OCI-LY1 (cell line): ENCODE measurements at regions not wholly inside any gene's neighbourhood (a gene's known extent, or its start where the extent isn't known, plus 50 kb on each side); places are given as distances from the start of the nearest gene placed in this dataset.

ENCODE experiments used
- CTCF ChIP-seq: fragments of 200-600 bp; sonication (generic), shearing (Covaris generic); IDR thresholded peaks from 2 replicates; pipeline ENCODE4 v1.5.1; 2017; ENCODE audit warnings: mild to moderate bottlenecking, antibody characterized with exemption, low read length, moderate library complexity, mixed read lengths
- EZH2 ChIP-seq: fragments of 200-600 bp; sonication (generic), shearing (Covaris generic); IDR thresholded peaks from 2 replicates; pipeline ENCODE4 v1.8.0; 2017; ENCODE audit warnings: borderline replicate concordance, mixed run types, mild to moderate bottlenecking, antibody characterized with exemption, low read length, moderate library complexity, mixed read lengths

DNA sequence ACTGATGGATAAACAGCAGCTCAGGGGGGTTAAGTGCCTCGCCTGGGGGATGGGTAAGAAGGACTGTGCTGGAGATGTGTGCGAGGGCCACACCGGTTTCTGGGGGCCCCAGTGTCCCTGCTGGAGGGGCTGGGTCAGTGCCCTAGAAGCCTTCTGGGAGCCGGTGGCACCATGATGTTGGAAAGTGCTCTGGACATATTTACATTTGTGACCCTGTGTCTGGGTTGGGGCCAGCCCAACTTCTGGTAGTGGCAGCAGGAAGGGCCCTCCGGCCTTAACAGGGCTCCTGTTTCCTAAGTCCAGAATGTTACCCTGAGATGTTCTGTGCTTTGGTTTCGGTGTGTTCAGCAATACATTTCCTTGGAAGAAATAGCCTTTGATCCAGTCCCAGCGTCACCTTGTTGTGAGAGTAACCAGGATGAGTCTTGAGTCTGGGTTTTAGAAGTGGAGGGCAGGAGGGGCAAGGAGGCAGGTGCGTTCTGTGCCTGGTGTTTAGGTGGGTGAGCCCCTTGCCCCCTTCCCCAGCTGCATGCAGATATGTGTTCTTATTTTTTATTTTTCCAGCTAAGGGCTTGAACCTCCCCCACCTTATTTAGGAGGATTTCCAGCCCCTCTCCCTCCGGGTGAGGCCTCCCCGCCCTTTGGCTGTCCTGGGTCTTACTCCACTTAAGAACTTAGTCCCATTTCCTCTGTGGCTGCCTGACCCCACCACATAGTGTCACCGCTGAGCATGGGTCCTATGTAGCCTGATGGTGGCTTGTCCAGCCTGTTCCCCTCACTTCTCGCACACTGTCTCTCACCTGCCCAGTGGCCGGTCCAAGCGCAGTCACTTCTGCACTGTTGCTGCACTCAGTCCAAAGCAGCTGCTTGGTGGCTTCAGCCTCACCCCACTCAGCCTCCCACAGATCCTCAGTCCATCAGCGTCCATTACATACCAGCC lies 132.7 kb upstream of the HS6ST1 start:
- TF ChIP-seq EZH2 = no peak
- TF ChIP-seq CTCF = no peak
